Karpas-422 (cell line): ENCODE measurements at regions not wholly inside any gene's neighbourhood (a gene's known extent, or its start where the extent isn't known, plus 50 kb on each side); places are given as distances from the start of the nearest gene placed in this dataset.

Source experiments
- DNase-seq: peaks from one replicate; pipeline ENCODE4 v3.0.0-alpha.2; 2015
- H2AFZ ChIP-seq: fragments of 200-600 bp; sonication (generic); 2 replicates; pipeline ENCODE4 v1.6.1; 2014; ENCODE audit warnings: antibody characterized with exemption, low read length, mixed read lengths
- H3K27ac ChIP-seq: fragments of 200-600 bp; sonication (generic); 2 replicates; pipeline ENCODE4 v1.5.1; 2014; ENCODE audit warnings: mild to moderate bottlenecking, low read length, moderate library complexity
- H3K27me3 ChIP-seq: fragments of 200-600 bp; sonication (generic); 2 replicates; pipeline ENCODE4 v1.6.1; 2014; ENCODE audit warnings: low read length, mixed read lengths
- H3K36me3 ChIP-seq: fragments of 200-600 bp; sonication (generic); 2 replicates; pipeline ENCODE4 v1.6.1; 2014; ENCODE audit warnings: low read length, mixed read lengths; ENCODE audit not compliant: insufficient read depth
- H3K4me1 ChIP-seq: fragments of 200-600 bp; sonication (generic); 2 replicates; pipeline ENCODE4 v1.6.1; 2014; ENCODE audit warnings: mild to moderate bottlenecking, low read length, mixed read lengths
- H3K4me2 ChIP-seq: fragments of 200-600 bp; sonication (generic); 2 replicates; pipeline ENCODE4 v1.6.1; 2014; ENCODE audit warnings: low read length, low read depth, mild to moderate bottlenecking; ENCODE audit not compliant: poor library complexity, severe bottlenecking
- H3K4me3 ChIP-seq: fragments of 200-600 bp; sonication (generic); 2 replicates; pipeline ENCODE4 v1.5.1; 2014; ENCODE audit warnings: mild to moderate bottlenecking, antibody characterized with exemption, low read length, mixed read lengths
- H3K79me2 ChIP-seq: fragments of 200-600 bp; sonication (generic); 2 replicates; pipeline ENCODE4 v1.6.1; 2014; ENCODE audit warnings: mild to moderate bottlenecking, low read length, mixed read lengths
- H3K9ac ChIP-seq: fragments of 200-600 bp; sonication (generic); 2 replicates; pipeline ENCODE4 v1.6.0; 2014; ENCODE audit warnings: low read length
- H3K9me2 ChIP-seq: fragments of 200-600 bp; sonication (generic), shearing (Covaris generic); replicated peaks from 2 replicates; pipeline ENCODE4 v1.6.0; 2014; ENCODE audit warnings: mild to moderate bottlenecking, low read length, moderate library complexity; ENCODE audit not compliant: insufficient read depth
- H3K9me3 ChIP-seq: fragments of 300-700, 200-600 bp; sonication (generic); 2 replicates; pipeline ENCODE4 v1.6.1; 2014; ENCODE audit warnings: low read length, mixed read lengths
- H4K20me1 ChIP-seq: fragments of 200-600 bp; sonication (generic); 2 replicates; pipeline ENCODE4 v1.6.1; 2014; ENCODE audit warnings: mild to moderate bottlenecking, antibody characterized with exemption, low read length, low read depth; ENCODE audit not compliant: insufficient read depth

DNA sequence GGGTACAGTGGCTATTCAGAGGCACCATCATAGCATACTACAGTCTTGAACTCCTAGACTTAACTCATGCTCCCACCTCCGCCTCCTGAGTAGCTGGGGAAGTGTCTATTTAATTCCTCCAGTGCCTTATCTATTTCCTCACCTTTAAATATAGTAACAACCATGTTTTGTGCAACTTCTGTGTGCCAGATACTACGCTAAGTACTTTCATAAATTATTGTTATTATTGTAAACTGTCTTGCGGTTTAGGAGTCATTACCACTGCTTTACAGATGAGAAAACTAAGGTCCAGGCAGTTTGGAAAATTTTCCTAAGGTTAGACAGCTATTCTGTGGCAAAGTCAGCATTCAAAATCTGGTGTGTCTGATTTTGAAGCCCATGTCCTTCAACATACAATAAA, 359.1 kb upstream of the XYLT1 start:
- Histone ChIP-seq H2AFZ (no peak overlapping the region), H3K27ac (no peak overlapping the region), H3K9me2 (no peaks in the 10 kb centered on the region), H3K4me3 (no peak overlapping the region), H3K79me2 (no peaks in the 10 kb centered on the region), H3K27me3 (no peaks in the 10 kb centered on the region), H4K20me1 (no peaks in the 10 kb centered on the region), H3K4me2 (no peak overlapping the region), H3K36me3 (no peaks in the 10 kb centered on the region), H3K9ac (no peak overlapping the region), H3K4me1 (no peaks in the 10 kb centered on the region), H3K9me3 (no peaks in the 10 kb centered on the region)
- no peak for DNase-seq

- DNase-seq: no peak
- Histone ChIP-seq H3K79me2 (no peaks in the 10 kb centered on the region), H3K9ac (no peak overlapping the region), H3K36me3 (no peaks in the 10 kb centered on the region), H4K20me1 (no peaks in the 10 kb centered on the region), H3K4me2 (no peak overlapping the region), H3K9me2 (no peaks in the 10 kb centered on the region), H3K27ac (no peak overlapping the region), H3K9me3 (no peaks in the 10 kb centered on the region), H3K27me3 (no peaks in the 10 kb centered on the region), H3K4me1 (no peaks in the 10 kb centered on the region), H3K4me3 (no peak overlapping the region), H2AFZ (no peak overlapping the region)
Observed at GRCh38 chr16:17828012-17828411, 357.3 kb upstream of the XYLT1 start.

DNA sequence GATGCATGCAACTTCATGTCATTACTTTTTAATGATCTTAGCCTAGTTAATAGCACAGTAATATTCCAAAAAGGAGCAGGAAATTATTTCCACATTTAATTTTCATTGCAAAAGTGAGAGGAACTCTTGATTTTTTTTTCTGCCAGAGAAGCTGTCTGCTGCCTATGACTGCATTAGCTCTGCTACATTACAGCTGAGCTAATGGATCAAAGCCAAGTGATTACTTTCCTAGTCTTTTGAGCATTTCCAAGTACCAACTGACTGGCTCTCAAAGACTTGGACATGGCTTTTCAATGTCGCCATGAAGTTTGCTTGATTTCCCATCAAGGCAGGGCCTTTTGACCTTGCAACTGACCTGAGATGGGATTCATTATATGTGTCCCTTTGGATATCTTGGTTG, 356.6 kb upstream of the XYLT1 start:
- H3K4me1 ChIP-seq: no peaks in the 10 kb centered on the region
- no peak overlapping the region for H2AFZ ChIP-seq
- H4K20me1 ChIP-seq: no peaks in the 10 kb centered on the region
- H3K4me2 ChIP-seq: no peak overlapping the region
- no peak overlapping the region for H3K27ac ChIP-seq
- H3K36me3 ChIP-seq: no peaks in the 10 kb centered on the region
- H3K9ac ChIP-seq: no peak overlapping the region
- no peaks in the 10 kb centered on the region for H3K27me3 ChIP-seq
- H3K4me3 ChIP-seq: no peak overlapping the region
- no peaks in the 10 kb centered on the region for H3K79me2 ChIP-seq
- no peaks in the 10 kb centered on the region for H3K9me3 ChIP-seq
- DNase-seq: no peak
- no peaks in the 10 kb centered on the region for H3K9me2 ChIP-seq

DNA sequence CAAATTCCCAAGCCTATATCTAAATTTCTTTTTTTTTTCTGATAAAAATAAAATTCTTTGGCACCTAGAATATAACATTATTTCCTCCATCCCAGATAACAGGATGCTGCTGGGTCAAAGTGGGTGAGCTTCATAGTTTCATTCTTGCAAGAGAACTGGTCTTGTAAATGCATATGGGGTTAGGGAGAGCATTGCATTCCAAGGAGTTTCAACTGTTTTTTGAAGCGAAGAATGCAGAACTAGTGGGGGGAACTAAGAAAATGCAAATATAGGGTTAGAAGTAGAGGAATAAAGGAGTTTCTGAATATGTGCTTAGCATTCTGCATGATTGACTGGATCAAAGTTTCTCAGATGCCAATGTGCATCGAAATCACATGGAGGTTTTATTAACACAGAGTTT, 347.2 kb upstream of the XYLT1 start:
- Histone ChIP-seq H3K79me2 (no peaks in the 10 kb centered on the region), H4K20me1 (no peaks in the 10 kb centered on the region), H3K4me3 (no peak overlapping the region), H3K36me3 (no peaks in the 10 kb centered on the region), H3K9me3 (no peaks in the 10 kb centered on the region), H3K27ac (no peak overlapping the region), H3K9ac (no peak overlapping the region), H2AFZ (no peak overlapping the region), H3K4me2 (no peak overlapping the region), H3K9me2 (no peaks in the 10 kb centered on the region), H3K4me1 (no peaks in the 10 kb centered on the region), H3K27me3 (no peaks in the 10 kb centered on the region)
- DNase-seq: no peak

GRCh38 chr16:17817260-17817659, 346.5 kb upstream of the XYLT1 start:
- Histone ChIP-seq H3K79me2 (no peaks in the 10 kb centered on the region), H3K27me3 (no peaks in the 10 kb centered on the region)

GRCh38 chr16:17812771-17813170, 342.0 kb upstream of the XYLT1 start:
- H3K27ac ChIP-seq: no peak overlapping the region
- H3K27me3 ChIP-seq: no peaks in the 10 kb centered on the region
- H3K9ac ChIP-seq: no peak overlapping the region
- H3K9me2 ChIP-seq: no peaks in the 10 kb centered on the region
- no peaks in the 10 kb centered on the region for H3K36me3 ChIP-seq
- H3K9me3 ChIP-seq: no peaks in the 10 kb centered on the region
- no peak overlapping the region for H3K4me3 ChIP-seq
- DNase-seq: no peak
- no peaks in the 10 kb centered on the region for H4K20me1 ChIP-seq
- no peaks in the 10 kb centered on the region for H3K4me1 ChIP-seq
- no peak overlapping the region for H3K4me2 ChIP-seq
- no peaks in the 10 kb centered on the region for H3K79me2 ChIP-seq
- no peak overlapping the region for H2AFZ ChIP-seq

More at GRCh38 chr16:17817260-17817659, 346.5 kb upstream of the XYLT1 start:
- Histone ChIP-seq H3K9me3 (no peaks in the 10 kb centered on the region), H3K4me3 (no peak overlapping the region), H3K9ac (no peak overlapping the region), H4K20me1 (no peaks in the 10 kb centered on the region), H3K36me3 (no peaks in the 10 kb centered on the region), H3K4me2 (no peak overlapping the region), H3K9me2 (no peaks in the 10 kb centered on the region), H3K4me1 (no peaks in the 10 kb centered on the region), H3K27ac (no peak overlapping the region), H2AFZ (no peak overlapping the region)
- DNase-seq: no peak

- no peak overlapping the region for H3K27ac ChIP-seq
- H3K36me3 ChIP-seq: no peaks in the 10 kb centered on the region
- no peak overlapping the region for H3K4me3 ChIP-seq
- H3K79me2 ChIP-seq: no peaks in the 10 kb centered on the region
- no peaks in the 10 kb centered on the region for H3K9me2 ChIP-seq
- H3K4me1 ChIP-seq: no peaks in the 10 kb centered on the region
- H3K27me3 ChIP-seq: no peaks in the 10 kb centered on the region
- no peak overlapping the region for H3K9ac ChIP-seq
- no peak for DNase-seq
- no peak overlapping the region for H2AFZ ChIP-seq
- H3K9me3 ChIP-seq: no peaks in the 10 kb centered on the region
- H4K20me1 ChIP-seq: no peaks in the 10 kb centered on the region
- no peak overlapping the region for H3K4me2 ChIP-seq
Observed at GRCh38 chr16:17804857-17805256, 334.1 kb upstream of the XYLT1 start.

- H4K20me1 ChIP-seq: no peaks in the 10 kb centered on the region
- H3K79me2 ChIP-seq: no peaks in the 10 kb centered on the region
- no peaks in the 10 kb centered on the region for H3K36me3 ChIP-seq
- H3K27ac ChIP-seq: no peak overlapping the region
- H3K4me1 ChIP-seq: no peaks in the 10 kb centered on the region
- no peak overlapping the region for H2AFZ ChIP-seq
- H3K9me3 ChIP-seq: no peaks in the 10 kb centered on the region
- no peak overlapping the region for H3K4me2 ChIP-seq
- DNase-seq: no peak
- no peaks in the 10 kb centered on the region for H3K9me2 ChIP-seq
- H3K4me3 ChIP-seq: no peak overlapping the region
- no peaks in the 10 kb centered on the region for H3K27me3 ChIP-seq
- H3K9ac ChIP-seq: no peak overlapping the region
Observed at GRCh38 chr16:17803625-17804410, 333.1 kb upstream of the XYLT1 start.
